HL-60 (cell line): ENCODE measurements at regions not wholly inside any gene's neighbourhood (a gene's known extent, or its start where the extent isn't known, plus 50 kb on each side); places are given as distances from the start of the nearest gene placed in this dataset.

Source experiments
- DNase-seq, 2 experiments: peaks; one replicate each; pipeline ENCODE4 v3.0.0-alpha.2; 2010 to 2020; ENCODE audit warnings: low read depth in 1 of 2, low spot score in 1 of 2
- H3K27ac ChIP-seq: fragments of 250-450 bp; sonication (Bioruptor Pico); replicated peaks from 2 replicates; pipeline ENCODE4 v1.5.1; 2020; ENCODE audit warnings: mild to moderate bottlenecking, moderate library complexity
- H3K27me3 ChIP-seq: fragments of 250-450 bp; sonication (Bioruptor Pico); 2 replicates; pipeline ENCODE4 v1.5.1; 2021; ENCODE audit warnings: mild to moderate bottlenecking, moderate library complexity; ENCODE audit not compliant: insufficient read depth, poor library complexity, severe bottlenecking
- H3K4me3 ChIP-seq: replicated peaks from 2 replicates; pipeline ENCODE4 v1.5.1; 2011; ENCODE audit warnings: mild to moderate bottlenecking, control low read depth, low read length; ENCODE audit not compliant: insufficient read depth
- GABPA ChIP-seq: IDR thresholded peaks from 2 replicates; pipeline ENCODE4 v1.6.1; 2012; ENCODE audit warnings: low read depth
- POLR2AphosphoS5 ChIP-seq: IDR thresholded peaks from 2 replicates; pipeline ENCODE4 v1.6.1; 2012; ENCODE audit warnings: low read depth
- SPI1 ChIP-seq: IDR thresholded peaks from 2 replicates; pipeline ENCODE4 v1.6.1; 2012; ENCODE audit warnings: low read depth, mild to moderate bottlenecking, borderline replicate concordance
- TF ChIP-seq, protein P1 (sequence below): IDR thresholded peaks from one replicate; pipeline ENCODE4 v1.5.1; 2011; ENCODE audit warnings: low read length, control low read depth, inconsistent platforms; ENCODE audit not compliant: insufficient read depth
- TF ChIP-seq, protein P2 (sequence below): IDR thresholded peaks from 2 replicates; pipeline ENCODE4 v1.6.1; 2012; ENCODE audit warnings: low read depth; ENCODE audit not compliant: insufficient replicate concordance

DNA sequence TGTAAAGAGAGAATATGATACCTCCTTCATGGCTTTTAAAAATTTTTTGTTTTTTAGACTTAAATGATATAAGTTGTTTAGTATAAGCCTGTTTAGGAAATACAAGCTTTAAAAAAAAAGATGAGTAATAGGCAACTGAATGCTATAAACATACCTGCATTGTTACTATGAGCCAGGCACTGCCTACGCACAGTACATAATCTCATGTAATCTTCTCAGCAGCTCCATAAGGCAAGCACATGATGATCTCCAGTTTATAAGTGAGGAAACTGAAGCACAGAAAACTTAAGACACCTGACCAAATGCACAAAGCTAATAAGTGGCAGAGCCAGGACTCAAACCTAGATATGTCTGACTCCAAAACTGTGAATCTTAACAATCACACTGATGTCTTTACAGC is 156.3 kb upstream of the SLC1A4 start:
- H3K27me3 ChIP-seq = no peaks in the 10 kb centered on the region
- TF ChIP-seq, protein P1, sequence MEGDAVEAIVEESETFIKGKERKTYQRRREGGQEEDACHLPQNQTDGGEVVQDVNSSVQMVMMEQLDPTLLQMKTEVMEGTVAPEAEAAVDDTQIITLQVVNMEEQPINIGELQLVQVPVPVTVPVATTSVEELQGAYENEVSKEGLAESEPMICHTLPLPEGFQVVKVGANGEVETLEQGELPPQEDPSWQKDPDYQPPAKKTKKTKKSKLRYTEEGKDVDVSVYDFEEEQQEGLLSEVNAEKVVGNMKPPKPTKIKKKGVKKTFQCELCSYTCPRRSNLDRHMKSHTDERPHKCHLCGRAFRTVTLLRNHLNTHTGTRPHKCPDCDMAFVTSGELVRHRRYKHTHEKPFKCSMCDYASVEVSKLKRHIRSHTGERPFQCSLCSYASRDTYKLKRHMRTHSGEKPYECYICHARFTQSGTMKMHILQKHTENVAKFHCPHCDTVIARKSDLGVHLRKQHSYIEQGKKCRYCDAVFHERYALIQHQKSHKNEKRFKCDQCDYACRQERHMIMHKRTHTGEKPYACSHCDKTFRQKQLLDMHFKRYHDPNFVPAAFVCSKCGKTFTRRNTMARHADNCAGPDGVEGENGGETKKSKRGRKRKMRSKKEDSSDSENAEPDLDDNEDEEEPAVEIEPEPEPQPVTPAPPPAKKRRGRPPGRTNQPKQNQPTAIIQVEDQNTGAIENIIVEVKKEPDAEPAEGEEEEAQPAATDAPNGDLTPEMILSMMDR = no peak
- TF ChIP-seq GABPA = no peak
- TF ChIP-seq POLR2AphosphoS5 = no peak
- TF ChIP-seq, protein P2, sequence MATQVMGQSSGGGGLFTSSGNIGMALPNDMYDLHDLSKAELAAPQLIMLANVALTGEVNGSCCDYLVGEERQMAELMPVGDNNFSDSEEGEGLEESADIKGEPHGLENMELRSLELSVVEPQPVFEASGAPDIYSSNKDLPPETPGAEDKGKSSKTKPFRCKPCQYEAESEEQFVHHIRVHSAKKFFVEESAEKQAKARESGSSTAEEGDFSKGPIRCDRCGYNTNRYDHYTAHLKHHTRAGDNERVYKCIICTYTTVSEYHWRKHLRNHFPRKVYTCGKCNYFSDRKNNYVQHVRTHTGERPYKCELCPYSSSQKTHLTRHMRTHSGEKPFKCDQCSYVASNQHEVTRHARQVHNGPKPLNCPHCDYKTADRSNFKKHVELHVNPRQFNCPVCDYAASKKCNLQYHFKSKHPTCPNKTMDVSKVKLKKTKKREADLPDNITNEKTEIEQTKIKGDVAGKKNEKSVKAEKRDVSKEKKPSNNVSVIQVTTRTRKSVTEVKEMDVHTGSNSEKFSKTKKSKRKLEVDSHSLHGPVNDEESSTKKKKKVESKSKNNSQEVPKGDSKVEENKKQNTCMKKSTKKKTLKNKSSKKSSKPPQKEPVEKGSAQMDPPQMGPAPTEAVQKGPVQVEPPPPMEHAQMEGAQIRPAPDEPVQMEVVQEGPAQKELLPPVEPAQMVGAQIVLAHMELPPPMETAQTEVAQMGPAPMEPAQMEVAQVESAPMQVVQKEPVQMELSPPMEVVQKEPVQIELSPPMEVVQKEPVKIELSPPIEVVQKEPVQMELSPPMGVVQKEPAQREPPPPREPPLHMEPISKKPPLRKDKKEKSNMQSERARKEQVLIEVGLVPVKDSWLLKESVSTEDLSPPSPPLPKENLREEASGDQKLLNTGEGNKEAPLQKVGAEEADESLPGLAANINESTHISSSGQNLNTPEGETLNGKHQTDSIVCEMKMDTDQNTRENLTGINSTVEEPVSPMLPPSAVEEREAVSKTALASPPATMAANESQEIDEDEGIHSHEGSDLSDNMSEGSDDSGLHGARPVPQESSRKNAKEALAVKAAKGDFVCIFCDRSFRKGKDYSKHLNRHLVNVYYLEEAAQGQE = no peak
- TF ChIP-seq SPI1 = no peak
- no peak for DNase-seq
- H3K4me3 ChIP-seq = no peak overlapping the region
- no peak overlapping the region for H3K27ac ChIP-seq

DNA sequence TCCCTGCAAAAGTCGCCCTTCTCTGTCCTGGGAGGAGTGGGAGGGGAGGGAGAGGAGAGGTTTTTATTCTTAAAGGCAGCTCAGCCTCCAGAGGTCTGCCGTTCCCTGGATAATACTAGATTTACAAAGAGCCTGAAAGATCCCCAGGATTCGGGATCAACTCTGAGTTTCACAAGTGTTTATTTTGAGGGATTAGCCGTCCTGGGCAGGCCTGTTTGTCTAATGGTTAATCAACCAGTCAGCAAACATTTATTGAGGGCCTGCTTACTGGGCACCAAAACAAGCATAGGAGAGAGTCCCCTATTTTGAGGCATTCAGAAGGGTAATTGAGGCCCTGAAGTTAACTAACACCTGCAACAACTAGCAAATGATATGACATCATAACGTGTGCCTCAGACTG is 152.6 kb upstream of the SLC1A4 start:
- no peak overlapping the region for H3K27ac ChIP-seq
- TF ChIP-seq, protein P2 = no peak
- H3K27me3 ChIP-seq = no peaks in the 10 kb centered on the region
- H3K4me3 ChIP-seq = no peak overlapping the region
- no peak for DNase-seq

DNA sequence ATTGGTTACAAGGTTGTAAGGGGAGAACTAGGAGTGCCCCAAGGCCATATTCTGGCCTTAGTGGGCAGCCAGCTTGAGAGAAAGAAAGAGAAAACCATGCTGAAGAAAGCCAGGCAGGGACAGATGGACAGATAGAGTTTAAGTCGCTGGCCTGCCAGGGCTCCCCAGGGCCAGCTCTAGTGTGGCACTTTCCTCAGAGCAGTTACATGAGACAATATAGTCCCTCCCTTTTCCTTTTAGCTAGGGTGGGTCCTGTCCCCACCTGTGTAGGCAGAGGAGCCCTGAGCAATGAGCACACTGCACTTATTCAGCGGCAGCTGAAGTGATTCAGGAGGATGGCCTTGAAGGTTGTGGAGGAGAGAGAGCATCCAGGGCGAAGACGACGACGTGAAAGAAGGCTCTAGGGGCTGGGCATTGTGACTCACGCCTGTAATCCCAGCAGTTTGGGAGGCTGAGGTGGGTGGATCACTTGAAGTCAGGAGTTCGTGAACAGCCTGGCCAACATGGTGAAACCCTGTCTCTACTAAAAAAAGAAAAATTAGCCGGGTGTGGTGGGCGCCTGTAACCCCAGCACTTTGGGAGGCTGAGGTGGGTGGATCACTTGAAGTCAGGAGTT is 152.0 kb upstream of the SLC1A4 start:
- Histone ChIP-seq H3K27me3 (no peaks in the 10 kb centered on the region), H3K4me3 (no peak overlapping the region), H3K27ac (peak overlapping the region; percentile 66)
- TF ChIP-seq POLR2AphosphoS5 (no peak), GABPA (no peak), SPI1 (no peak)
- TF ChIP-seq, protein P1 = no peak
- TF ChIP-seq, protein P2 = no peak
- DNase-seq = no peak
